Cardiac muscle cell (in vitro differentiated cells and primary cell): ENCODE measurements at regions not wholly inside any gene's neighbourhood (a gene's known extent, or its start where the extent isn't known, plus 50 kb on each side); places are given as distances from the start of the nearest gene placed in this dataset.

Source experiments
- DNase-seq, 2 donors: peaks; one replicate each; pipeline versions ENCODE4 v3.0.0 to v3.0.0-alpha.2; 2010 to 2017; ENCODE audit warnings: low read depth in 1 of 2, low spot score in 1 of 2
- H3K27ac ChIP-seq: fragments of 200-600 bp; sonication (generic); 2 replicates; pipeline ENCODE4 v1.5.1; 2016
- H3K27me3 ChIP-seq: fragments of 200-600 bp; sonication (generic); 2 replicates; pipeline ENCODE4 v1.6.0; 2016; ENCODE audit warnings: control low read depth
- H3K36me3 ChIP-seq: fragments of 200-600 bp; sonication (generic); 2 replicates; pipeline ENCODE4 v1.5.1; 2016; ENCODE audit warnings: control low read depth
- H3K4me1 ChIP-seq: fragments of 200-600 bp; sonication (generic); 2 replicates; pipeline ENCODE4 v1.8.1; 2017; ENCODE audit warnings: low read depth, mild to moderate bottlenecking, mixed run types
- H3K4me3 ChIP-seq: fragments of 200-600 bp; sonication (generic); 2 replicates; pipeline ENCODE4 v1.5.1; 2016; ENCODE audit warnings: mild to moderate bottlenecking
- H3K9me3 ChIP-seq: fragments of 200-600 bp; sonication (generic); 2 replicates; pipeline ENCODE4 v1.5.1; 2017; ENCODE audit warnings: low read depth, mild to moderate bottlenecking, control low read depth
- CTCF ChIP-seq: IDR thresholded peaks from 2 replicates; pipeline ENCODE4 v1.5.1; 2012; ENCODE audit warnings: low read depth, mild to moderate bottlenecking, low read length

GRCh38 chr16:73703891-73704290, 592.7 kb upstream of the PSMD7 start:
- no peak for DNase-seq
- H3K4me3 ChIP-seq = no peak overlapping the region
- no peak overlapping the region for H3K27ac ChIP-seq
- no peaks in the 10 kb centered on the region for H3K27me3 ChIP-seq
- H3K36me3 ChIP-seq = no peaks in the 10 kb centered on the region
- no peak for TF ChIP-seq CTCF
- no peaks in the 10 kb centered on the region for H3K9me3 ChIP-seq
- no peaks in the 10 kb centered on the region for H3K4me1 ChIP-seq

DNA sequence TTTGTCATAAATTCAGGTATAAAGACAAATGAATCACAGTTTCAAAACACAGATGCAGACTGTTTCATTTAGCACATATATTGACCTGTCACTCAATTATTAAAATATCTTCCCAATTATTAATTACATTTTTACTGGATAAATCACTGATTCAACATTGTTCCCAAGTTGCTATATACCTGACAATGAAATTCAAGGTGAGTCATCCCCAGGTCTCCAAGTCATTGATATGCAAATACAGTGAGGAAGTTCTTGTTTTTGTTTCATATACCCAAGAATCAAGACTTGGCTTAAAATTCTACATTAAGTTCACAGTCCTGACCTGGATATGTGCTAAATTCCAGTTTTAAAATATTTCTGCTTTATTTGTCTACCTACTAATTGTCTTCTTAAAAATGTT, 599.3 kb upstream of the PSMD7 start:
- H3K27ac ChIP-seq = no peak overlapping the region
- H3K9me3 ChIP-seq = no peaks in the 10 kb centered on the region
- H3K4me1 ChIP-seq = no peaks in the 10 kb centered on the region
- no peak for TF ChIP-seq CTCF
- no peak overlapping the region for H3K4me3 ChIP-seq
- H3K27me3 ChIP-seq = no peaks in the 10 kb centered on the region
- no peak for DNase-seq
- H3K36me3 ChIP-seq = no peaks in the 10 kb centered on the region

GRCh38 chr16:73692861-73693260, 603.8 kb upstream of the PSMD7 start:
- DNase-seq = no peak
- Histone ChIP-seq H3K27me3 (no peaks in the 10 kb centered on the region), H3K9me3 (no peaks in the 10 kb centered on the region), H3K4me3 (no peak overlapping the region), H3K36me3 (no peaks in the 10 kb centered on the region), H3K27ac (no peak overlapping the region), H3K4me1 (no peaks in the 10 kb centered on the region)
- TF ChIP-seq CTCF = no peak

DNA sequence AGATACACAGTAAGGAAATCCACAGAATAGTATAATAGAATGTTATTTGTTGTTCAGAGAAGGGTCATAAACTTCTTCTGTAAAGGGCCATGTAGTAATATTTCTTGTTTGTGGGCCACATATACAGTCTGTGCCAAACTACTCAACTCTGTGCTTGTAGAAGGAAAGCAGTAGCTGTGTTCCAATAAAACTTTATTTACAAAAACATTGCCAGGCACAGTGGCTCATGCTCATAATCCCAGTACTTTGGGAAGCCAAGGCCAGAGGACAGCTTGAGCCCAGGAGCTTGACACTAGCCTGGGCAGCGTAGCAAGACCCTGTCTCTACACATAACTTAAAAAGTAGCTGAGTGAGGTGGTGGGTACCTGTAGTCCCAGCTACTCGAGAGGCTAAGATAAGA, 612.8 kb upstream of the PSMD7 start:
- no peak overlapping the region for H3K27ac ChIP-seq
- H3K27me3 ChIP-seq = no peaks in the 10 kb centered on the region
- TF ChIP-seq CTCF = no peak
- no peak overlapping the region for H3K4me3 ChIP-seq
- H3K9me3 ChIP-seq = no peaks in the 10 kb centered on the region
- H3K4me1 ChIP-seq = no peaks in the 10 kb centered on the region
- DNase-seq = no peak
- no peaks in the 10 kb centered on the region for H3K36me3 ChIP-seq

DNA sequence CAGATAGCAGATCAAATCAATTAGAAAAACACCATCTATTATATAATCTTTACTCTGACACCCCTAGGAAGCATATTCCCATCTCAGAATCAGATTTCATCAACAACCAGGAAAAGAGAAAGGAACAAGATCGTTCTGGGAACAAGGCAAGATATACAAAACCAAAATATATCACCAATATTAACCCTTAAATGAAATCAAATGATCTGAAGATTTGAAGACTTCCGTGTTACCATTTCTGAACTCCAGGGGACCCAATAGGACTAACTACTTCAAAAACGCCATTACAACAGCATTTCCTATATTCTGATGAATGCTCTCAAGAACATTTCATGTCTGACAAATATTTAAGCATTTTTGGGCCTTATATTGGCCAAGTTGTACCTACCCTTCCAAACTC, 624.2 kb upstream of the ZFHX3 start:
- H3K27me3 ChIP-seq = no peaks in the 10 kb centered on the region
- no peak for TF ChIP-seq CTCF
- no peak overlapping the region for H3K4me3 ChIP-seq

More for the DNA sequence above, 624.2 kb upstream of the ZFHX3 start:
- Histone ChIP-seq H3K36me3 (no peaks in the 10 kb centered on the region), H3K4me1 (no peaks in the 10 kb centered on the region), H3K9me3 (no peaks in the 10 kb centered on the region), H3K27ac (no peak overlapping the region)
- no peak for DNase-seq
